RWPE2 (cell line): ENCODE measurements at regions not wholly inside any gene's neighbourhood (a gene's known extent, or its start where the extent isn't known, plus 50 kb on each side); places are given as distances from the start of the nearest gene placed in this dataset.

Experiments used
- ATAC-seq: fragments of 200-7000 bp; cut with Tn5 transposase; 3 replicates; pipeline ENCODE4 v1.9.1; 2021; ENCODE audit warnings: low read depth
- DNase-seq: peaks from one replicate; pipeline ENCODE4 v3.0.0-alpha.2; 2020; ENCODE audit warnings: low spot score
- H3K27ac ChIP-seq: fragments of 450-650 bp; 2 replicates; pipeline ENCODE4 v1.5.1; 2017; ENCODE audit warnings: mild to moderate bottlenecking; ENCODE audit not compliant: poor library complexity, severe bottlenecking
- H3K27me3 ChIP-seq: fragments of 250-450 bp; sonication (Bioruptor Pico); 2 replicates; pipeline ENCODE4 v1.5.1; 2021; ENCODE audit warnings: mild to moderate bottlenecking, moderate library complexity; ENCODE audit not compliant: insufficient read depth, poor library complexity, severe bottlenecking
- H3K36me3 ChIP-seq: fragments of 250-450 bp; sonication (Bioruptor Pico); 2 replicates; pipeline ENCODE4 v1.5.1; 2020; ENCODE audit warnings: low read depth, mild to moderate bottlenecking, moderate library complexity
- H3K4me1 ChIP-seq: fragments of 250-450 bp; sonication (Bioruptor Pico); 2 replicates; pipeline ENCODE4 v1.5.1; 2021; ENCODE audit warnings: mild to moderate bottlenecking, moderate library complexity; ENCODE audit not compliant: insufficient read depth, poor library complexity, severe bottlenecking
- H3K4me3 ChIP-seq: fragments of 250-450 bp; sonication (Bioruptor Pico); 2 replicates; pipeline ENCODE4 v1.5.1; 2021; ENCODE audit warnings: mild to moderate bottlenecking, moderate library complexity; ENCODE audit not compliant: severe bottlenecking
- H3K9me3 ChIP-seq: fragments of 250-450 bp; sonication (Bioruptor Pico); 2 replicates; pipeline ENCODE4 v1.5.1; 2021; ENCODE audit warnings: mild to moderate bottlenecking, moderate library complexity; ENCODE audit not compliant: severe bottlenecking
- CTCF ChIP-seq: fragments of 450-650 bp; IDR thresholded peaks from one replicate; pipeline ENCODE4 v1.5.1; 2017; ENCODE audit warnings: mild to moderate bottlenecking, moderate library complexity; ENCODE audit not compliant: poor library complexity, severe bottlenecking

- DNase-seq (no peak), ATAC-seq (no peak)
- Histone ChIP-seq H3K27me3 (no peaks in the 10 kb centered on the region), H3K4me3 (no peak overlapping the region), H3K27ac (peak overlapping the region; percentile 49), H3K4me1 (peaks cover 11% of the 10 kb centered on the region), H3K36me3 (no peaks in the 10 kb centered on the region), H3K9me3 (peaks cover 3% of the 10 kb centered on the region)
- TF ChIP-seq CTCF: no peak
Measured at GRCh38 chr1:84090447-84091245, 53.4 kb upstream of the PRKACB start.

- no peak for DNase-seq
- no peak overlapping the region for H3K4me3 ChIP-seq
- peaks cover 11% of the 10 kb centered on the region for H3K4me1 ChIP-seq
- H3K9me3 ChIP-seq: no peaks in the 10 kb centered on the region
- H3K27ac ChIP-seq: peak overlapping the region; percentile 49
- ATAC-seq: no peak; the same call in 2 of the 3 replicates
- no peak for TF ChIP-seq CTCF
- H3K27me3 ChIP-seq: no peaks in the 10 kb centered on the region
- no peaks in the 10 kb centered on the region for H3K36me3 ChIP-seq
Measured at GRCh38 chr1:84089867-84090266, 54.2 kb upstream of the PRKACB start.

GRCh38 chr1:84089465-84089864 is 54.6 kb upstream of the PRKACB start:
- no peak overlapping the region for H3K4me3 ChIP-seq
- no peaks in the 10 kb centered on the region for H3K27me3 ChIP-seq
- H3K9me3 ChIP-seq: no peaks in the 10 kb centered on the region
- TF ChIP-seq CTCF: no peak
- peak overlapping the region; percentile 49 for H3K27ac ChIP-seq
- H3K4me1 ChIP-seq: peaks cover 11% of the 10 kb centered on the region
- DNase-seq (no peak), ATAC-seq (peak; percentile 95)
- no peaks in the 10 kb centered on the region for H3K36me3 ChIP-seq

GRCh38 chr1:84086616-84087015 is 57.5 kb upstream of the PRKACB start:
- DNase-seq (no peak), ATAC-seq (no peak)
- no peak overlapping the region for H3K27ac ChIP-seq
- no peaks in the 10 kb centered on the region for H3K36me3 ChIP-seq
- no peaks in the 10 kb centered on the region for H3K27me3 ChIP-seq
- no peak for TF ChIP-seq CTCF
- H3K4me1 ChIP-seq: peaks cover 11% of the 10 kb centered on the region
- H3K4me3 ChIP-seq: no peak overlapping the region
- no peaks in the 10 kb centered on the region for H3K9me3 ChIP-seq

GRCh38 chr1:84086189-84086588 is 57.9 kb upstream of the PRKACB start:
- Histone ChIP-seq H3K4me1 (peaks cover 11% of the 10 kb centered on the region), H3K27me3 (no peaks in the 10 kb centered on the region), H3K36me3 (no peaks in the 10 kb centered on the region), H3K9me3 (no peaks in the 10 kb centered on the region), H3K4me3 (no peak overlapping the region), H3K27ac (no peak overlapping the region)
- DNase-seq (no peak), ATAC-seq (no peak)
- TF ChIP-seq CTCF: no peak
